ENCODE measurements at regions not wholly inside any gene's neighbourhood (a gene's known extent, or its start where the extent isn't known, plus 50 kb on each side); places are given as distances from the start of the nearest gene placed in this dataset.
"Not testable (repeated sequence)": the region's sequence is repeated elsewhere in the genome, so short reads cannot be mapped to it uniquely, and the experiment has no call there.

DNA sequence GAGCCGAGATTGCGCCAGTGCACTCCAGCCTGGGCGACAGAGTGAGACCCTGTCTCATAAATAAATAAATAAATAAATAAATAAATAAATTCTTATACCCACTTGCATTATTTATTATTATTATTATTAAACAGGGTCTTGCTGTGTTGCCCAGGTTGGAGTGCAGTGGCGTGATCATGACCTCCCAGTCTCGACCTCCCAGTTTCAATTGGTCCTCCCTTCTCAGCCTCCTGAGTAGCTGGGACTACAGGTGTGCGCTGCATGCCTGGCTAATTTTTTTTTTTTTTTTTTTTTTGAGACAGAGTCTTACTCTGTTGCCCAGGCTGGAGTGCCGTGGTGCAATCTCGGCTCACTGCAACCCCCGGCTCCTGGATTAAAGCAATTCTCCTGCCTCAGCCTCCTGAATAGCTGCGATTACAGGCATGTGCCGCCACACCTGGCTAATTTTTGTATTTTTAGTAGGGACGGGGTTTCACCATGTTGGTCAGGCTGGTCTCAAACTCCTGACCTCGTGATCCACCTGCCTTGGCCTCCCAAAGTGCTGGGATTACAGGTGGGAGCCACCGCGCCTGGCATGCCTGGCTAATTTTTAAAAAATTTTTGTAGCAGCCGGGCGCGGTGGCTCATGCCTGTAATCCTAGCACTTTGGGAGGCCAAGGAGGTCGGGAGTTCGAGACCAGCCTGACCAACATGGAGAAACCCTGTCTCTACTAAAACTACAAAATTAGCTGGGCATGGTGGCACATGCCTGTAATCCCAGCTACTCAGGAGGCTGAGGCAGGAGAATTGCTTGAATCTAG lies 150.2 kb downstream of the SEC14L1 start:
- DNase-seq (ENCODE audit: low read depth), result not testable (repeated sequence)

DNA sequence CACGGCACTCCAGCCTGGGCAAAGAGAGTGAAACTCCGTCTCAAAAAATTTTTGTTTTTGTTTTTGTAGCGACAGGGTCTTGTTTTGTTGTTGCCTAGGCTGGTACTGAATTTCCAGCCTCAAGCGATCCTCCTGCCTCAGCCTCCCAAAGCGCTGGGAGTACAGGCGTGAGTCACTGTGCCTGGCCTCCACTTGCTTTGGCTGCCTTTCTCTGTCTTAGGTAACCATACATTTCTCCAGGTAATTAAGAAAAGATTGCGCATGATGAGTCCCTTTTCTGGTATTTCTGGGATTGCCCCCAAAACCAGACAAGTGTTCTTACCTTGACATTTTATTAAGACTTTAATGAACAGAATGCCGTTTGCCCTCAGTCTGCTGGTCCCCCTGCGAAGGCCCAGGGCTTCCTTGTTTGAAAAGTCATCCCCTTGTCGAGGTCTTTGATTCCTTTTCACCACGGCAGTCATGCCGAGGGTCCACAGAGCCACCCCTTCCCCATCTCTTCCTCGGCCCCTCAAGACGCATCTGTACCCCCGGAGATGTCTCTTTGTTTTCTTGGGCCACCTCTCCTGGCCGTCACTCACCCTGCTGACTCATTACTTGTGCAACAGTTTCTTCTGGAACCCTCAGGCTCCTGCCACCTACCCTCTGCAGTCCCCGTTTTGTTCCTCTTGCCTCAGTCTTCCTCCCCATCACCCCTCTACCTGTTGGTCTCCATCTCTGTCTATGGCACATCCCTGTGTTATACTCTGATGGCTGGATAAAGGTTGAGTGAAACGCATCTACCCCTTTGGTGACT lies 151.0 kb downstream of the SEC14L1 start:
- no peak for DNase-seq (ENCODE audit: low read depth)

DNA sequence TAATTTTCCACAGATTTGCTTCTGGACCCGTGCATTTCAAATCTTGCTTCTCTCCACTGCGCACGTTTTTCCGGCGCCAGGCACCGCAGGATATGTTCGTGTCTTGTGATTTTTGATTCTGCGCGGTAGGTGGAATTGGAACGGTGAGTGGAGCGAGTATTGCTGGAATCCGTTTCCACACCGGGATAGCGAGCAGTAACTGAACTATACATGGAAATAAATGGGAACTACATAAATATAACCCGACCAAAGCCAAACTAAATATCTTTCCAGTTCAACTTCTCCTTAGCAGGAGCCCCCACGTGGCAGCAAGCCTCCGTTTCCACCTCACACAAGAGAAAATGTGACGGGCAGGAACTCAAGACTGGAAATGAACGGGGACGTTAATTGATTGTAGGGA lies 154.0 kb downstream of the SEC14L1 start:
- DNase-seq (ENCODE audit: low read depth), result no peak

DNA sequence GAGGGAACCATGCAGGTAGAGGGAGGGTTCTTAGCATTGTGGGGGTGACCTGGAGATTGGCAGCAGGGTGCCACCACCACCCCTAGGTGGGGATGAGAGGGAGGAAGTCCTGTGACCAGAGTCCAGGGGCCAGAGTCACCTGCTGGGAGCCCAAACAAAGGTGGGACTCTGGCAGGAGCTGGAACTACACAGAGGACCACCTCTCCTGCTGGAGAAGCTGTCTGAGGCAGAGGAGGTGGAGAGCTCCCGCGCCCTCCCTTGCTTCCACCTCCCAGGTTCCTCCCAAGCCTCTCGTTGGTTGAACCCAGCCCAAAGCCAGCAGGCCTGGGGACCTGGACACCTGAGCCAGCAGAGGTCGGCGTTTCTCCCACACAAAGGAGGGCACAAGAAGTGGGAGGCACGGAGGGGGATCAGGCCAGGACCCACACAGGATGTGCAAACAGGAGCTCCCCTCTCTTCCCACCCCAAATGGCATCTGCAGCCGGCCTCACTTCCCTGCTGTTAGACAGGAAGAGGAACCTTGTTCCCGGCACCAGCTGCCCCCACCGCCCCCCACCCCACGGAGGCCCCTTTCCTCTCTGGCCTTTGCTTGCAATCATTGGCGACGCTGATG lies 154.6 kb downstream of the SEC14L1 start:
- DNase-seq (ENCODE audit: low read depth), result no peak

DNA sequence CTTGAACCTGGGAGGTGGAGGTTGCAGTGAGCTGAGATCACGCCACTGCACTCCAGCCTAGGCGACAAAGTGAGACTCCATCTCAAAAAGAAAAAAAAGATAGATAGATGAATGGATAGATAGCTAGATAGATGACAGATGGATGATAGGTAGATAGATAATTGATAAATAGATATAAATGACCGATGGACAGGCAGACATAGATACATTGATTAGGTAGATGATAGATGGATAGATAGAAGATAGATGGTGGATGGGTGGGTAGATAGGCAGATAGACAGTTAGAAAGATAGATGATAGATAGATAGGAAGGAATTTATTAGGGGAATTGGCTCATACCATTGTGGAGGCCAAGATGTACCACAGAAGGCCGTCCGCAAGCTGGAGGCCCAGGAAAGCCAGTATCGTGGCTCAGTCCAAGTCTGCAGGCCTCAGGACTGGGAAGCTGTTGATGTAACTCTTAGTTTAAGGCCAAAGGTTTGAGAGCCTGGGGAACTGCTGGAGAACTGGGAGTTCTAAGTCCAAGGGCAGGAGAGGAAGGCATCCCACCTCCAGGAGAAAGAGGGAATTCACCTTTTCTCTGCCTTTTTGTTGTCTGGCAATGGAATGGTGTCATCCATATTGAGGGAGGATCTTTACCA lies 156.1 kb downstream of the SEC14L1 start:
- no peak for DNase-seq (ENCODE audit: low read depth)

DNA sequence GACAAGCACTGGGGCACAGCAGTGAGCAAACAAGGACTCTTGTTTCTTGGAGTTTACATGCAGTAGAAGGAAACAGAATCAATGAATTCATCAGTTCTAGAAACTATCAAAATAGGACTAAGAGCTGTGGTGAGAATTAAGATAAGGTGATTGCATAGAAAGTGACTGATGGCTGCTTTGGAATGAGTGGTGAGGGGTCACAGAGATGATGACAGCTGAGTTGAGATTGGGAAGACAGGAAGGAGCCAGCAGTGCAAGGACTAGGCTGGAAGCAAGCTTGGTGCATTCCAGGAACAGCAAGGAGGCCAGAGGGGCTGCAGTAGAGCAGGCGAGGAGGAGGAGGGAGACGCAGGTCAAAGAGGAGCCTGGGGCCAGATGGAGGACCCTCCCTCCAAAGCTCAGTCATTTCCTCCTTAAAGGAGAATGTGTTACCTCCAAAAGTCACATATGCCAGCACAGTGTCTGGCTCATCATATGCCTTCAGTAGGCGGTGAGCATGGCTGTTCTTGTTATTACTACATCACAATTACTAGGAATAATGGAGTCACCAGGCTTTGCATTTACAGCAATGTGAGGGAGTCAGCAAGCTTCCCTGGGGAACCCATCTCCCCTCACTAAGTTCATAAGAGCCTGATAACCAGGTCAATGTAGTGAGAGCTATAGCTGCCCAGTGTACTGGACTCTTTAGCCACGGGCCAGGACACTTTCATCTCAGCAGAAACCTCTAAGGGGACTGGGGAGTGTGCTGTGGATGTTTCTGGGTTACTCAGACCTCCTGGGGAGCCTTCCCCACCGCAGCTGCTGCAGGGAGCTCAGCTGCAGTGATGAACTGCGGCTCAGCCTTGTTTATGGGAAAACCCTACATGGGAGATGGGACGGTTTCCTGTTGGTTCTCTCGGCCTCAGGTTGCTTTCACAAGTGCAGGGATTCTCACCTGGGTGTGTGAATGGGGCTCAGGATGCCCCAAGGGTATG lies 157.2 kb downstream of the SEC14L1 start:
- no peak for DNase-seq (ENCODE audit: low read depth)

DNA sequence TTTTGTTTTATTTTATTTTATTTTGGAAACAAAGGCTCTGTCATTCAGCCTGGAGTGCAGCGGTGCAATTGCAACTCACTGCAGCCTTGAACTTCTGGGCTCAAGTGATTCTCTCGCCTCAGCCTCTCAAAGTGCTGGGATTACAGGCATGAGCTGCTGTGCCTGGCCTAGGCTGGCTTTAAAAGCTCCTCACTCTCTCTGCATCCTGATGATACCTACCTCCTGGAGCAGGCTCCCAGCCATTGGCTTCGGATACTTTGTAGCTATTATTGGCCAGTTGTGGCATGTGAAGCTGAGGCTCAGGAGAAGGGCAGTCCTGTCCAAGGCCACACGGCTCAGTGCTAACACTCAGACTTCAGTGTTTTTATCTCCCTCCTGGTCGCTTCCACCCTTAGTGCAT lies 158.0 kb downstream of the SEC14L1 start:
- no peak for DNase-seq (ENCODE audit: low read depth)

DNA sequence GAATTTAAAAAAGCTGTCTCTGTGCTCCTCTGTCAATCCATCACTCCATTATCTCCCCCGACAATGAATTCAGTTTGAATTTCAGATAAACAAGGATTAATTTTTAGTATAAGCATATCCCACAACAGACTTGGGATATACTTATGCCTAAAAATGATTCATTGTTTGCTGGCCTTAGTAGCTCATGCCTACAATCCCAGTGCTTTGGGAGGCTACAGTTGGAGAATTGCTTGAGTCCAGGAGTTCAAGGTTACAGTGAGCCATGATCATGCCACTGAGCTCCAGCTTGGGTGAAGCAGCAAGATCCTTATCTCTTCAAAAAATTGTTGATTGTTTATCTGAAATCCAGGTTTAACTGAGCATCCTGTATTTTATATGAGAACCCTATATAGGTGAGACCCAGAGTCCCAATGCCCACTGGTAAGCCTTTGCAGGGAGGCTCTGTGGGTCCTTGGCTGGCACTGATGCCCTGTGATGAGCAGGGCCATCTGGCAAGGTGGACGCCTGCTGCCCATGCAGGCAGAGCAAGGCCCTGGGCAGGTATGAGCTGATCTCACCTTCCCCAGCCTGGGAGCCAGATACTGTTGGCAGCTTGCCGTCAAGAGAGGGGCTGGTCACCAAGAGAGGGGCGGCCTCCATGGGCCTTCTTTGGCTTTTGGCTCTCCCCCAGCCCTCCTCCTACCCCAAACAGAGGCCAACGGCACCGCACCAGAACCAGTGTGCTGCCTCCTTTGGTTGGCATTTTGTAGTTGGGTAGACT lies 158.7 kb downstream of the SEC14L1 start:
- no peak for DNase-seq (ENCODE audit: low read depth)

DNA sequence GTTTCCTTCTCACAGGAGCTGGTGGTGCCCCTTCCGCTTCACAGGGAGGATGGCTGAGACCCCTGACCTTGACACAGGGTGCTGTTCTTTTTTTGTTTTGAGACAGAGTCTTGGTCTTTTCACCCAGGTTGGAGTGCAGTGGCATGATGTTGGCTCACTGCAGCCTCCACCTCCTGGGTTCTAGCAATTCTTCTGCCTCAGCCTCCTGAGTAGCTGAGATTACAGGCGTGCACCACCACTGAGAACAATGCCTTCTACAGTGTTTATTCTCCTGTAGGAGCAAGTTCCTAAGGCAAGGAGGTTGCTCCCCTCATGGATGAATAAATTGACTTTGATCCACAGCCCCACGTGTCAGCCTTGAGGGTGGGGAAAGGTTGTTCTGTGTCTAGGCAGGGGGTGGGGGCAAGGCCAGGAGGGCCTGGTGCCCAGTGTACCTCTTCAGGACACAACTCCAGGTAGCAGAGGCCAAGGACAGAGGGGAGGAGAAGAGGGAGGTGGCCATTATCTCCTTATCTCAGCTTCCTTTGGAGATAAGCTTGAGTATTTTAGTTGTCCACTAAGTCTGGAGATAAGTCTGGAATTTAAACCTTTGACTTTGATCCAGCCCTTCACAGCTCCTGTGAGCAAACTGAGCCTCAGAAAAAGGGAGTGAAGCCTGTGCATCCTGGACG lies 159.4 kb downstream of the SEC14L1 start:
- no peak for DNase-seq (ENCODE audit: low read depth)

DNA sequence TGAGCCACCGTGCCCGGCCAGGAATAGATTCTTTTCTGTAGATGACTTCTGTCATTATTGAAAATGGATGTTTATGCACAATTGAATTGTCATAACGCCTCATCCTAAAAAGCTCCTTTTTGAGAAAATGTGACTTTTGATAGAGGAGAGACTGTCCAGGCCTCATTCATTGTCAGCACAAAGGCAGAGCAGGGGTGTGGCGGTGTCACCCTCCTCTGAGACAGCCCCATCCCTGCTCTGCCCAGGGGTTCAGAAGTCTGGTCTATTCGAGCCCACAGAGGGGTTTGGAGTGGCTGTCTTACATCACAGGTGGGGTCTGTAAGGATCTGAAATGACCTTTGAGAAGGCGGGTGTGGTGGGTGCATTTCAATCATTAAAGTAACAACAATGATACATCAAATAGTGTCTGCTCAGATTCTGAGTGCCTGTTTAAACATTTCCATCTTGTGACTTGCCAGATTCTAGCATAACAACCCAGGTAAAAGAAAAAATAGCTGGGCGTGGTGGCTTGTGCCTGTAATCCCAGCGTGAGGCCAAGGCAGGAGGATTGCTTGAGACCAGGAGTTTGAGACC lies 161.0 kb downstream of the SEC14L1 start:
- DNase-seq (ENCODE audit: low read depth), result no peak

DNA sequence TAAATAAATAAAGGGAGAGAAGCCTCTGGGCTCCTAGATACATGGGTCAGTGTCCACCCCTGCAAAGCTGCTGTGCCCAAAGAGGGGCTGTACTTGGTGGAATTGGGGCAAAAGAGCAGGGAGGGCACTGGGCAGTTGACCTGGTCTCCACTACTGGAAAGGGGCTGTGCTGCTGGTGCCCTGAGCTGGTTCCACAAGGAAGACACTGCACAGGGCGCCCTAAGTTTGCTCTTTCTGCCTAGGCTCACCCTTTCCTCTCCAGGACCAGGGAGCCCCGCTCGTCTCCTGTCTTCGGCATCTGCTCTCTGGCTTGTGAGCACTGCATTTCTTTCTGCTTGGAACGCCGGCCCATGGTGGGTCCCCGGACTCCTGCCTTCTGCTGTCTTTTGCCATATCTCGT lies 161.9 kb downstream of the SEC14L1 start:
- no peak for DNase-seq (ENCODE audit: low read depth)

DNA sequence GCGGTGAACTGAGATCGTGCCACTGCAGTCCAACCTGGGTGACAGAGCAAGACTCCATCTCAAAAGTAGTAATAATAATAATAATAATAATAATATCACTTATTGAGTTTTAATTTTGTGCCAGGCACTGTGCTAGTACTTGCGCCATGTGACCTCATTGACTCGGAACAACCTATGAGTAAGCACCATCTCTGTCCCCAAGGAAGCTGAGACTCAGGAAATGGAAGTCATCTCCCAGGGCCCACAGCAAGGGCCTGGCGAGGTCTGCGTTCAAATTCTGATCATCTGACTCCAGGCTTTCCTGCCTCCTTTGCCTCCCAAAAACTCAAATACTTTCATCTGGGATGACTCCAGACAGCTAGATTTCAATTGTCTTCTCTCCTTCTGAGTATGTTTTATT lies 162.9 kb downstream of the SEC14L1 start:
- DNase-seq (ENCODE audit: low read depth), result no peak

DNA sequence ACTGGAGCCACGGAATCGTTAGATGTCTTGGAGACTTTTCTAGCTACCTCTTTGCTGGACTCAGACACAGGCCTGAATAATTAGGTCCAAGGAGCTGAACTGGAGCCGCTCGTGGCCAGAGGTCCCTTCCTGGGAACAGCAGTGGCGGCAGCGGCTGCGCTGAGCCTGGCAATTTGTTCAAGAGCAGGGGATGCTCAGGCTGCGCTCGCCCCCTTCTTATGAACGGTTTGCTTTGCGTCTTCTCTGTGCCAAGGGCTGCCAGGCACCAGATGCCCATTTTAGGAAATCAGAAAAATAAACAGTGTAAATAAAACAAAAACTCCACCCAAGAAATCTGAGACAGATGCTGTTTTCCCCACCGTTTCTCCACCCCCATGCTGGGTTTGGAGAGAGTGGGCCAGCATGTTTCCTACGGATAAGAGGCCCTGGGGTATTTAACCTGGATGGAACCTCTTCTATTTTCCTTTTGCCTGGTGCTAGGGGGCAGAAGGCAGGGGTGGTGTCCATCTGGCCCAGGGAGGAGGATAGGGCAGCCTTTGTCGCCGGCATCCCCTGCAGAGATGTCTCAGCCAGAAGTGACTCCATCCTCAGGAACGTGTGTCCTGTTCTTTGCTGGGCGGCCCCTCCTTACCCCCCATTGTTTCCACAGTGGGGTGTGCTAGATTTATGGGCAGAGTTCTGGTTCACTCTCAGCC lies 163.4 kb downstream of the SEC14L1 start:
- no peak for DNase-seq (ENCODE audit: low read depth)

DNA sequence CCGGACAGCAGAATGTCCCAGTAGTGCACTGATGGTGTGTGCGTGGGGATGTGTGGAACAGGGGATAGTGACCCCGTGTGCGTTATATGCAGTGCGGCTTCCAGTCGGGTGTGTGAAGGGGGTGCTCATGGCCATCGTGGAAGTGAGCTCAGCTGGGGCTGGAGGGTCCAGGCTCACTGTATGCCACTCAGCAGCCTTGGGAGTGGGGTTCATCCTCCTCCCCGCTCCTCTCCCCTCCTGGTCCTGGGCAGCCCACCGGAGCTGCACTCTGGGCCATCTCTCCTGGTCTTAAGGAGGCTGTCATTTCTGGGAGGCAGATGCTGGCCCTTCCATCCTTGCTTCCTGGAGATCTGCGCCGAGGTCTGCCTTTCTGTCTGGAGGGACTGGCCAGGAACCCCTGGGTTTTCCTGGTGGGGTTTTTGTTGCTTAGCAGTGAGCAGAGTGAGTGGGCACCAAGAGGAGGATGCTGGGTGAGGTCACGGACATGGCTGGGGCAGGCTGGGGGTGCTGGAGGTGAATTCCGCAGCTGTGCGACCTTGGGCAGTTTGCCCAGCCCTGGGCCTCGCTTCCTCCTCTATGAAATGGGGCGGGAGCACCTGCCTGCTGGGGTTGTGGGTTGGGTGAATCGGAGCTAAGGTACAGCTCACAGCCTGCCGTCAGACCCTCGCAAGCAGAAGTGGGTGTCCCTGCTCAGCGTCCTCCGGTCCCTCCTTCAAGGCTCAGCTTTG lies 164.1 kb downstream of the SEC14L1 start:
- no peak for DNase-seq (ENCODE audit: low read depth)

DNA sequence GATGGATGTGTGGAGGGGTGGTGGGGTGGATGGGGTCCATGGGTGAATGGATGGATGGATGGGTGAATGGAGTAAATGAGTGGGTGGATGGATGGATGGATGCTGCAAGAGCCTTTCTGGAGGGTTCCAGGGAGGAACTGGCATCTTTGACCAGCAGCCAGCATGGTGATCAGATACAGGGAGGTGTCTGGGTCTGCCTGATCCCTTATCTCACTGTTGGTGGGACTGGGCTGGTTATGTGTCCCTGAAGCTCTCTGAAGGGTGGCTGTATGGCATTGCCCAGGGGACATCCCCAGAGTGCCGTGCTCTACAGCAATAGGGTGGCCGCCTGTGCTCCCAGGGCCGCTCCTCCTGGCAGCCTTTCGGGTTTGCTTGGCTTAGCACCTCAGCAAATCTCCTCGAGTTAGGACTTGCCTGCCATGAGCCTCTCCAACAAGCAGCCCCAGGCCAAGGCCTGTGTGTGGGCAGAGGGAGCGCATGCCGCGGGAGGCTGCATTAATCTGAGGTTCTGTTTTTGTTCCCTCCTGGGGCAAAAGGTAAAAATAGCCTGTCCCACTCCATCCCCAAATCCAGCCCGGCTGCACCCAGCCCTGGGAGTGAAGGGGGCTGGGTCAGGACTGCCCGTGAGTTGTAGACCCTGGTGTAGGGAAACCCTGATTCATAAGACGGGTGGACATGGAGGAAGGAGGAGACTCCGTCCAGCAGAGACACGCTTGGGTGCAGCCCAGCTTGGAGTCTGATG lies 165.4 kb downstream of the SEC14L1 start:
- DNase-seq (ENCODE audit: low read depth), result no peak

DNA sequence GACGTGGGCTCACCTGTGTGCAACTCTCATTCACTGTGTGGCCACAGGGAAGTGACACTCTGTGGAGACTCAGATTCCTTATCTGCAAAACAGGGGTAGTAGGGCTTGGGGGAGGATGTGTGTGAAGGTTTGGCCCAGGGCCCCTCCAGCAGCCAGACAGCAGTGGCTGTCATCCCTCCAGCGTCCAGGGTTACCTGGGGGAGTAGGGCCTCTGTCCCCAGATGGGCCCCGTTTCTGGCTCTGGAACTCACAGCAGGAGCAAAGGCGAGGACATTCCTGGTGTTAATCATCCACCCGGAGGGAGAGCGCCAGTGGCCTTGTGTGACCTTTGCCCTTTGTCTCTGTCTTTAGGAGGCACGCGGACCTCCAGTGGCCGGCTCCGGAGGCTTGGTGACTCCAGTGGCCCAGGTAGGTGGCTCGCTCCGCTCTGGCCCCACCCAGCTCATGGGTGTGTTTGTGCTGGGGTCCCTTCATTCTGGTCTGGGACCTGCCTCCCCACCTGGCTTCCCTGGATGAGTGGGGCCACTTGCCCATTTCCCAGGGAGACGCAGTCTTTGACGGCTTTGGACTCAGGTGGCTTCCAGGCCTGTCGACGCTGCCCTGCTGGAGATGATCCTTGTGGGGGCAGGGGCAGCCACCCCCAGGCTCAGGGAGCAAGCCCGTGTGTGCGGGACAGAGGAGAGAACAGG lies 166.2 kb downstream of the SEC14L1 start:
- no peak for DNase-seq (ENCODE audit: low read depth)
